Hepatic stellate cell (primary cell): ENCODE measurements at regions not wholly inside any gene's neighbourhood (a gene's known extent, or its start where the extent isn't known, plus 50 kb on each side); places are given as distances from the start of the nearest gene placed in this dataset.

Experiments used
- DNase-seq: peaks from one replicate; pipeline ENCODE4 v3.0.0; 2011; ENCODE audit warnings: low spot score

GRCh38 chr5:124231802-124232201 lies 514.6 kb downstream of the ZNF608 start:
- DNase-seq = no peak

GRCh38 chr5:124231230-124231629 lies 515.2 kb downstream of the ZNF608 start:
- DNase-seq = no peak

GRCh38 chr5:124230456-124230855 lies 516.0 kb downstream of the ZNF608 start:
- DNase-seq = no peak

- no peak for DNase-seq
These were observed 517.1 kb downstream of the ZNF608 start for GRCh38 chr5:124229352-124229751.

GRCh38 chr5:124227914-124228313 lies 518.5 kb downstream of the ZNF608 start:
- no peak for DNase-seq

- no peak for DNase-seq
These were observed 526.0 kb downstream of the ZNF608 start for GRCh38 chr5:124220418-124220817.

GRCh38 chr5:124212934-124213333 lies 533.5 kb downstream of the ZNF608 start:
- DNase-seq = no peak

- DNase-seq = no peak
These were observed 536.1 kb downstream of the ZNF608 start for GRCh38 chr5:124210111-124210910.

- DNase-seq = no peak
These were observed 539.3 kb downstream of the ZNF608 start for GRCh38 chr5:124207118-124207517.

- no peak for DNase-seq
These were observed 539.9 kb downstream of the ZNF608 start for GRCh38 chr5:124206540-124206939.

GRCh38 chr5:124203303-124203702 lies 543.1 kb downstream of the ZNF608 start:
- DNase-seq = no peak

- DNase-seq = no peak
These were observed 546.1 kb downstream of the ZNF608 start for GRCh38 chr5:124200381-124200780.

- DNase-seq = no peak
These were observed 546.5 kb downstream of the ZNF608 start for GRCh38 chr5:124199893-124200292.

- DNase-seq = no peak
These were observed 551.0 kb downstream of the ZNF608 start for GRCh38 chr5:124195411-124195810.

GRCh38 chr5:124194282-124194681 lies 552.2 kb downstream of the ZNF608 start:
- DNase-seq = no peak

- DNase-seq = no peak
These were observed 553.1 kb downstream of the ZNF608 start for GRCh38 chr5:124193371-124193789.

- DNase-seq = no peak
These were observed 553.7 kb downstream of the ZNF608 start for GRCh38 chr5:124192716-124193115.

GRCh38 chr5:124185716-124186115 lies 560.7 kb downstream of the ZNF608 start:
- no peak for DNase-seq

GRCh38 chr5:124182133-124182532 lies 564.3 kb downstream of the ZNF608 start:
- DNase-seq = no peak

- DNase-seq = no peak
These were observed 565.5 kb downstream of the ZNF608 start for GRCh38 chr5:124180875-124181461.

- DNase-seq = no peak
These were observed 566.1 kb downstream of the ZNF608 start for GRCh38 chr5:124180299-124180874.

- DNase-seq = no peak
These were observed 566.6 kb downstream of the ZNF608 start for GRCh38 chr5:124179819-124180218.

GRCh38 chr5:124178050-124178449 lies 568.4 kb downstream of the ZNF608 start:
- no peak for DNase-seq
